HepG2 (cell line): ENCODE measurements at regions not wholly inside any gene's neighbourhood (a gene's known extent, or its start where the extent isn't known, plus 50 kb on each side); places are given as distances from the start of the nearest gene placed in this dataset.

Source experiments
- ATAC-seq: fragments of 200-7000 bp; cut with Tn5 transposase; 3 replicates; pipeline ENCODE4 v1.9.1; 2020; ENCODE audit warnings: mild to moderate bottlenecking, moderate library complexity
- BruUV-seq: library from RNA; stranded (reverse); fragments of 400-500 nt; replicated peaks from 2 replicates; lab custom pipeline; 2021; lab: Mats Ljungman, UMichigan
- CTCF ChIA-PET: fragments of 300-600 bp; formaldehyde crosslinking; extraction: SDS; loops from one replicate; lab custom pipeline; 2021; ENCODE audit warnings: low total read pairs, inconsistent platforms, low intra/inter-chr PET ratio; lab: Yijun Ruan, JAX
- POLR2A ChIA-PET: fragments of 350-600 bp; sonication (Branson Sonifier 250); formaldehyde crosslinking; loops from one replicate; lab custom pipeline; 2020; ENCODE audit warnings: antibody characterized with exemption, inconsistent platforms; lab: Yijun Ruan, JAX
- DNase-seq: peaks from one replicate; pipeline ENCODE4 v3.0.0-alpha.2; 2015; ENCODE audit warnings: low spot score
- FAIRE-seq: peaks from 3 replicates; lab custom pipeline; 2011; peaks lifted over from hg19 to GRCh38; lab: Jason Lieb, UNC
- H2AFZ ChIP-seq: one replicate; pipeline ENCODE4 v1.6.1; 2011; ENCODE audit warnings: low read length, inconsistent platforms
- H3K27ac ChIP-seq: fragments of 300-600 bp; 3 replicates; pipeline ENCODE4 v1.8.0; 2011; ENCODE audit warnings: mixed run types, mild to moderate bottlenecking, mixed read lengths, low read length, inconsistent platforms; ENCODE audit not compliant: insufficient read depth; ENCODE audit errors: extremely low read length
- H3K27me3 ChIP-seq, 2 experiments: fragments of 200-600 bp in 1 of 2; 2 replicates in 1 of 2; 3 replicates in 1 of 2; pipeline versions ENCODE4 v1.6.0 to v1.8.0; 2011; ENCODE audit warnings: low read length in 2 of 2, mild to moderate bottlenecking in 2 of 2, moderate library complexity in 2 of 2, inconsistent platforms in 1 of 2; ENCODE audit not compliant: insufficient read depth in 2 of 2, control insufficient read depth in 1 of 2
- H3K36me3 ChIP-seq, 2 experiments: fragments of 200-600 bp in 1 of 2; replicated peaks in 1 of 2; 2 replicates in 1 of 2; 3 replicates in 1 of 2; pipeline versions ENCODE4 v1.5.1 to v1.8.0; 2011; ENCODE audit warnings: low read length in 2 of 2, inconsistent platforms in 1 of 2; ENCODE audit not compliant: insufficient read depth in 2 of 2, control insufficient read depth in 1 of 2
- H3K4me1 ChIP-seq: 2 replicates; pipeline ENCODE4 v1.5.1; 2012; ENCODE audit warnings: low read length, inconsistent platforms; ENCODE audit not compliant: insufficient read depth
- H3K4me2 ChIP-seq: 2 replicates; pipeline ENCODE4 v1.6.0; 2011; ENCODE audit warnings: low read depth, low read length, inconsistent platforms
- H3K4me3 ChIP-seq, 3 experiments: fragments of 200-600 bp in 1 of 3; sonication (generic), shearing (Covaris generic) in 1 of 3; replicated peaks in 1 of 3; 2 replicates each; pipeline ENCODE4 v1.5.1; 2011 to 2016; ENCODE audit warnings: low read length in 3 of 3, inconsistent platforms in 2 of 3, low read depth in 2 of 3, mild to moderate bottlenecking in 2 of 3, control low read depth in 1 of 3, mixed read lengths in 1 of 3; ENCODE audit not compliant: insufficient read depth in 1 of 3
- H3K79me2 ChIP-seq: one replicate; pipeline ENCODE4 v1.6.1; 2011; ENCODE audit warnings: low read length, inconsistent platforms; ENCODE audit not compliant: insufficient read depth
- H3K9ac ChIP-seq: 2 replicates; pipeline ENCODE4 v1.6.0; 2011; ENCODE audit warnings: mild to moderate bottlenecking, low read depth, low read length, inconsistent platforms; ENCODE audit not compliant: insufficient read depth
- H3K9me3 ChIP-seq: 2 replicates; pipeline ENCODE4 v1.5.1; 2012; ENCODE audit warnings: mild to moderate bottlenecking, low read length
- H4K20me1 ChIP-seq: 2 replicates; pipeline ENCODE4 v1.6.0; 2011; ENCODE audit warnings: inconsistent platforms, mild to moderate bottlenecking, low read length, moderate library complexity; ENCODE audit not compliant: insufficient read depth
- EEA1 ChIP-seq: sonication (generic); formaldehyde crosslinking; IDR thresholded peaks from 2 replicates; pipeline ENCODE4 v1.5.1; 2020; ENCODE audit warnings: mild to moderate bottlenecking, missing genetic modification reagents, borderline replicate concordance
- HDAC1 ChIP-seq: sonication (generic); formaldehyde crosslinking; IDR thresholded peaks from 2 replicates; pipeline ENCODE4 v1.5.1; 2020; ENCODE audit warnings: mild to moderate bottlenecking, missing genetic modification reagents
- MAF1 ChIP-seq: sonication (generic); formaldehyde crosslinking; IDR thresholded peaks from 2 replicates; pipeline ENCODE4 v1.5.0; 2020; ENCODE audit warnings: missing genetic modification reagents, borderline replicate concordance
- NR2C2 ChIP-seq: sonication (generic); formaldehyde crosslinking; IDR thresholded peaks from 2 replicates; pipeline ENCODE4 v1.4.0; 2020; ENCODE audit warnings: missing genetic modification reagents, mild to moderate bottlenecking, moderate library complexity, borderline replicate concordance
- PCBP1 ChIP-seq: fragments of 200-400 bp; formaldehyde crosslinking; IDR thresholded peaks from 2 replicates; pipeline ENCODE4 v1.6.1; 2017; ENCODE audit warnings: mild to moderate bottlenecking, low read depth, low read length, borderline replicate concordance
- PHF8 ChIP-seq: sonication (generic); formaldehyde crosslinking; IDR thresholded peaks from 2 replicates; pipeline ENCODE4 v1.5.0; 2020; ENCODE audit warnings: missing genetic modification reagents
- ZNF781 ChIP-seq: sonication (generic); formaldehyde crosslinking; IDR thresholded peaks from 2 replicates; pipeline ENCODE4 v1.5.1; 2020; ENCODE audit warnings: borderline replicate concordance, mild to moderate bottlenecking, missing genetic modification reagents; ENCODE audit errors: not compliant biosample characterization
- WGBS: methylation state at CpG from one replicate; pipeline ENCODE4 v1.1.6; 2017; ENCODE audit warnings: low lambda C conversion rate; 5-methylcytosine and 5-hydroxymethylcytosine counted together
- in situ Hi-C: cut with HindIII; loops from 2 replicates; pipeline ENCODE4 v1.10.0; 2017; ENCODE audit warnings: low pct_unique_long_range_greater_than_20kb; ENCODE audit not compliant: extremely low pct_ligation_motif_present
- intact Hi-C: fragments of 100-400 bp; cut with micrococcal nuclease; formaldehyde crosslinking; loops from one replicate; pipeline ENCODE4 v1.10.0; 2022; ENCODE audit not compliant: unreplicated experiment
- TF ChIP-seq, protein P1 (sequence below): sonication (generic); formaldehyde crosslinking; IDR thresholded peaks from 2 replicates; pipeline ENCODE4 v1.5.1; 2020; ENCODE audit warnings: missing genetic modification reagents, mild to moderate bottlenecking, borderline replicate concordance
- TF ChIP-seq, protein P2 (sequence below), 2 experiments: sonication (generic) in 1 of 2; formaldehyde crosslinking in 1 of 2; IDR thresholded peaks; 2 replicates each; pipeline versions ENCODE4 v1.4.0 to v1.6.1; 2018 to 2020; ENCODE audit warnings: missing genetic modification reagents in 2 of 2, borderline replicate concordance in 1 of 2, low read depth in 1 of 2, mild to moderate bottlenecking in 1 of 2, missing biosample characterization in 1 of 2
- TF ChIP-seq, protein P3 (sequence below): sonication (generic); formaldehyde crosslinking; IDR thresholded peaks from 2 replicates; pipeline ENCODE4 v1.4.0; 2020; ENCODE audit warnings: mild to moderate bottlenecking, missing genetic modification reagents

DNA sequence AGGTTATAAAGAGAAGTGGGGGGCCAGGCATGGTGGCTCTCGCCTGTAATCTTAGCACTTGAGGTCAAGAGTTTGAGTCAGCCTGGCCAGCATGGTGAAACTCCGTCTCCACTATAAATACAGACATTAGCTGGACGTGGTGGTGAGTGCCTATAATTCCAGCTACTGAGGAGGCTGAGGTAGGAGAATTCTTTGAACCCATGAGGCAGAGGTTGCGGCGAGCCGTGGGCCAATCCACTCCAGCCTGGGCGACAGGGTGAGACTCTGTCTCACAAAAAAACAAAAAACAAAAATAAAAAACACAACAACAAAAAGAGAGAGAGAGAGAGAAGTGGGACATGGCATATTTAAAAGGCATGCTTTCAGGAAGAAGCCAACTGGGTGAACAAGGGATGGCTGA is 80.1 kb upstream of the CARD18 start:
- H3K4me1 ChIP-seq = no peaks in the 10 kb centered on the region
- H3K27me3 ChIP-seq = no peaks in the 10 kb centered on the region
- no peak overlapping the region for H3K4me3 ChIP-seq
- no peak overlapping the region for H3K9ac ChIP-seq
- FAIRE-seq (no peak), DNase-seq (no peak), ATAC-seq (no peak)
- H2AFZ ChIP-seq = no peak overlapping the region
- CTCF ChIA-PET = no interaction called here
- H4K20me1 ChIP-seq = no peaks in the 10 kb centered on the region
- POLR2A ChIA-PET = no interaction called here
- in situ Hi-C loops (no loop called here), intact Hi-C loops (no loop called here)
- H3K27ac ChIP-seq = no peak overlapping the region
- 78% methylated on average over 7 of the region's 7 CpGs for WGBS
- TF ChIP-seq NR2C2 (CRISPR knock-in tag) (no peak), ZNF781 (CRISPR knock-in tag) (no peak), HDAC1 (CRISPR knock-in tag) (no peak), EEA1 (no peak), MAF1 (CRISPR knock-in tag) (no peak), PCBP1 (no peak), PHF8 (CRISPR knock-in tag) (no peak)
- TF ChIP-seq, protein P1, sequence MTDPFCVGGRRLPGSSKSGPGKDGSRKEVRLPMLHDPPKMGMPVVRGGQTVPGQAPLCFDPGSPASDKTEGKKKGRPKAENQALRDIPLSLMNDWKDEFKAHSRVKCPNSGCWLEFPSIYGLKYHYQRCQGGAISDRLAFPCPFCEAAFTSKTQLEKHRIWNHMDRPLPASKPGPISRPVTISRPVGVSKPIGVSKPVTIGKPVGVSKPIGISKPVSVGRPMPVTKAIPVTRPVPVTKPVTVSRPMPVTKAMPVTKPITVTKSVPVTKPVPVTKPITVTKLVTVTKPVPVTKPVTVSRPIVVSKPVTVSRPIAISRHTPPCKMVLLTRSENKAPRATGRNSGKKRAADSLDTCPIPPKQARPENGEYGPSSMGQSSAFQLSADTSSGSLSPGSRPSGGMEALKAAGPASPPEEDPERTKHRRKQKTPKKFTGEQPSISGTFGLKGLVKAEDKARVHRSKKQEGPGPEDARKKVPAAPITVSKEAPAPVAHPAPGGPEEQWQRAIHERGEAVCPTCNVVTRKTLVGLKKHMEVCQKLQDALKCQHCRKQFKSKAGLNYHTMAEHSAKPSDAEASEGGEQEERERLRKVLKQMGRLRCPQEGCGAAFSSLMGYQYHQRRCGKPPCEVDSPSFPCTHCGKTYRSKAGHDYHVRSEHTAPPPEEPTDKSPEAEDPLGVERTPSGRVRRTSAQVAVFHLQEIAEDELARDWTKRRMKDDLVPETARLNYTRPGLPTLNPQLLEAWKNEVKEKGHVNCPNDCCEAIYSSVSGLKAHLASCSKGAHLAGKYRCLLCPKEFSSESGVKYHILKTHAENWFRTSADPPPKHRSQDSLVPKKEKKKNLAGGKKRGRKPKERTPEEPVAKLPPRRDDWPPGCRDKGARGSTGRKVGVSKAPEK = no peak
- TF ChIP-seq, protein P2, sequence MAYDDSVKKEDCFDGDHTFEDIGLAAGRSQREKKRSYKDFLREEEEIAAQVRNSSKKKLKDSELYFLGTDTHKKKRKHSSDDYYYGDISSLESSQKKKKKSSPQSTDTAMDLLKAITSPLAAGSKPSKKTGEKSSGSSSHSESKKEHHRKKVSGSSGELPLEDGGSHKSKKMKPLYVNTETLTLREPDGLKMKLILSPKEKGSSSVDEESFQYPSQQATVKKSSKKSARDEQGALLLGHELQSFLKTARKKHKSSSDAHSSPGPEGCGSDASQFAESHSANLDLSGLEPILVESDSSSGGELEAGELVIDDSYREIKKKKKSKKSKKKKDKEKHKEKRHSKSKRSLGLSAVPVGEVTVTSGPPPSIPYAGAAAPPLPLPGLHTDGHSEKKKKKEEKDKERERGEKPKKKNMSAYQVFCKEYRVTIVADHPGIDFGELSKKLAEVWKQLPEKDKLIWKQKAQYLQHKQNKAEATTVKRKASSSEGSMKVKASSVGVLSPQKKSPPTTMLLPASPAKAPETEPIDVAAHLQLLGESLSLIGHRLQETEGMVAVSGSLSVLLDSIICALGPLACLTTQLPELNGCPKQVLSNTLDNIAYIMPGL (CRISPR knock-in tag; IDR thresholded peaks at IDR 0.05; ENCODE audit: borderline replicate concordance in 1 of 2, low read depth in 1 of 2) = no peak
- TF ChIP-seq, protein P3, sequence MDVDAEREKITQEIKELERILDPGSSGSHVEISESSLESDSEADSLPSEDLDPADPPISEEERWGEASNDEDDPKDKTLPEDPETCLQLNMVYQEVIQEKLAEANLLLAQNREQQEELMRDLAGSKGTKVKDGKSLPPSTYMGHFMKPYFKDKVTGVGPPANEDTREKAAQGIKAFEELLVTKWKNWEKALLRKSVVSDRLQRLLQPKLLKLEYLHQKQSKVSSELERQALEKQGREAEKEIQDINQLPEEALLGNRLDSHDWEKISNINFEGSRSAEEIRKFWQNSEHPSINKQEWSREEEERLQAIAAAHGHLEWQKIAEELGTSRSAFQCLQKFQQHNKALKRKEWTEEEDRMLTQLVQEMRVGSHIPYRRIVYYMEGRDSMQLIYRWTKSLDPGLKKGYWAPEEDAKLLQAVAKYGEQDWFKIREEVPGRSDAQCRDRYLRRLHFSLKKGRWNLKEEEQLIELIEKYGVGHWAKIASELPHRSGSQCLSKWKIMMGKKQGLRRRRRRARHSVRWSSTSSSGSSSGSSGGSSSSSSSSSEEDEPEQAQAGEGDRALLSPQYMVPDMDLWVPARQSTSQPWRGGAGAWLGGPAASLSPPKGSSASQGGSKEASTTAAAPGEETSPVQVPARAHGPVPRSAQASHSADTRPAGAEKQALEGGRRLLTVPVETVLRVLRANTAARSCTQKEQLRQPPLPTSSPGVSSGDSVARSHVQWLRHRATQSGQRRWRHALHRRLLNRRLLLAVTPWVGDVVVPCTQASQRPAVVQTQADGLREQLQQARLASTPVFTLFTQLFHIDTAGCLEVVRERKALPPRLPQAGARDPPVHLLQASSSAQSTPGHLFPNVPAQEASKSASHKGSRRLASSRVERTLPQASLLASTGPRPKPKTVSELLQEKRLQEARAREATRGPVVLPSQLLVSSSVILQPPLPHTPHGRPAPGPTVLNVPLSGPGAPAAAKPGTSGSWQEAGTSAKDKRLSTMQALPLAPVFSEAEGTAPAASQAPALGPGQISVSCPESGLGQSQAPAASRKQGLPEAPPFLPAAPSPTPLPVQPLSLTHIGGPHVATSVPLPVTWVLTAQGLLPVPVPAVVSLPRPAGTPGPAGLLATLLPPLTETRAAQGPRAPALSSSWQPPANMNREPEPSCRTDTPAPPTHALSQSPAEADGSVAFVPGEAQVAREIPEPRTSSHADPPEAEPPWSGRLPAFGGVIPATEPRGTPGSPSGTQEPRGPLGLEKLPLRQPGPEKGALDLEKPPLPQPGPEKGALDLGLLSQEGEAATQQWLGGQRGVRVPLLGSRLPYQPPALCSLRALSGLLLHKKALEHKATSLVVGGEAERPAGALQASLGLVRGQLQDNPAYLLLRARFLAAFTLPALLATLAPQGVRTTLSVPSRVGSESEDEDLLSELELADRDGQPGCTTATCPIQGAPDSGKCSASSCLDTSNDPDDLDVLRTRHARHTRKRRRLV (CRISPR knock-in tag) = no peak
- H3K4me2 ChIP-seq = no peak overlapping the region
- H3K36me3 ChIP-seq = no peaks in the 10 kb centered on the region
- no peaks in the 10 kb centered on the region for H3K9me3 ChIP-seq
- no TSS peak for BruUV-seq
- H3K79me2 ChIP-seq = no peaks in the 10 kb centered on the region
